ENCODE measurements at regions not wholly inside any gene's neighbourhood (a gene's known extent, or its start where the extent isn't known, plus 50 kb on each side); places are given as distances from the start of the nearest gene placed in this dataset.

DNA sequence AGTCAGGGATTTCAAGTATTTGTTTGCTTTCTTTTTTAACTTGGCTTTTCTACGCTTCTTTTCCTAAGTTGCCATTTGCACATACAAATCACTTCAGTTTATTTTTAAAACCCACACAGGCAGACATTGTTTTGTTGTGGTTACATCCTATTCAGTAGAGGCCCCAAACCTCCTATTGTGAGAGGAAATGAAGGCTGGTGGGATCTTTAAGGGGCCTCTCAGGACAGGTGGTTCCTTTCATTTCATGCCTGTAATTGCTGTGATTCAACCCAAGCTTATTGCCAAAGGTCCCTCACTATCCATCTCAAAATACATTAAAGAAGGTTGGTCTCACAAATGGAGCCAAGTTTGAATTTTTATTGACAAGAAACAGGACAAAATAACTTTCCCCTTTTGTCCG is 257.1 kb downstream of the ADAMTS20 start:
- H3K9me3 Mint-ChIP-seq, result peaks cover 0 to 13% (median 0%) of the 10 kb centered on the region in 5 donors
- CTCF ChIA-PET, result no interaction called here

DNA sequence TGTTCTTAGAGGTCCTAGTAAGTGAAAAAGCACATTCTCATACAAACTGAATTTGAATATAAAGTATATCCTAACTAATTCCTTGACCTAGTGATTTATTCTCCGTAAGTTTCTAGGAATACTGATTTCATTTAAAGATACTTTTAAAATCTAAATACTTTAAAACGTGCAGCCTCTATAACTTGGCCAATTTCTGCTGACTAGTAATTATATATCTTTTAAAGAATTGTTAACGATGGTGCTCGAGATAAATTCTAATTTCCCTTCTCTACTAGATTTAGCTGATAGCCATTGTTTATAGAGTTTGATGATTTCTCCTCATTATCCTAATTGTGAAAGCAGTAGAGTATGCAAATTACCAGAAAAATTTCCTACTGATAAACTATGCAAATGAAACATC is 257.9 kb downstream of the ADAMTS20 start:
- Histone ChIP-seq H3K4me1 (ENCODE audit: insufficient read depth, low read length) (no peaks in the 10 kb centered on the region), H3K27me3 (ENCODE audit: insufficient read depth, low read length, poor library complexity, severe bottlenecking) (no peaks in the 10 kb centered on the region), H3K27ac (ENCODE audit: low read depth, low read length) (no peak overlapping the region), H3K36me3 (ENCODE audit: insufficient read depth, low read length) (no peaks in the 10 kb centered on the region), H3K9me3 (ENCODE audit: low read length) (no peaks in the 10 kb centered on the region), H3K4me3 (ENCODE audit: low read length) (no peak overlapping the region)
- Mint-ChIP-seq H3K27ac (no peak overlapping the region), H3K27me3 (no peaks in the 10 kb centered on the region), H3K4me3 (no peak overlapping the region), H3K36me3 (no peaks in the 10 kb centered on the region), H3K9me3 (peaks cover 0 to 11% (median 0%) of the 10 kb centered on the region in 5 donors), H3K4me1 (no peaks in the 10 kb centered on the region)
- ChIA-PET CTCF (no interaction called here), POLR2A (no interaction called here)
- DNase-seq, result no peak

More for the DNA sequence above, 257.1 kb downstream of the ADAMTS20 start:
- Histone ChIP-seq H3K27ac (ENCODE audit: low read depth, low read length) (no peak overlapping the region), H3K27me3 (ENCODE audit: insufficient read depth, low read length, poor library complexity, severe bottlenecking) (no peaks in the 10 kb centered on the region), H3K36me3 (ENCODE audit: insufficient read depth, low read length) (no peaks in the 10 kb centered on the region), H3K9me3 (ENCODE audit: low read length) (no peaks in the 10 kb centered on the region), H3K4me1 (ENCODE audit: insufficient read depth, low read length) (no peaks in the 10 kb centered on the region), H3K4me3 (ENCODE audit: low read length) (no peak overlapping the region)
- no peak for DNase-seq
- Mint-ChIP-seq H3K4me3 (no peak overlapping the region), H3K27ac (no peak overlapping the region), H3K36me3 (no peaks in the 10 kb centered on the region), H3K4me1 (no peaks in the 10 kb centered on the region), H3K27me3 (no peaks in the 10 kb centered on the region)
- POLR2A ChIA-PET, result no interaction called here

- no peak for DNase-seq
- H3K27me3 Mint-ChIP-seq, result no peaks in the 10 kb centered on the region
- H3K4me1 ChIP-seq (ENCODE audit: insufficient read depth, low read length), result no peaks in the 10 kb centered on the region
- H3K4me3 Mint-ChIP-seq, result no peak overlapping the region
- POLR2A ChIA-PET, result no interaction called here
- H3K4me3 ChIP-seq (ENCODE audit: low read length), result no peak overlapping the region
- H3K27ac Mint-ChIP-seq, result no peak overlapping the region
- peaks cover 0 to 11% (median 0%) of the 10 kb centered on the region in 5 donors for H3K9me3 Mint-ChIP-seq
- CTCF ChIA-PET, result no interaction called here
- H3K27me3 ChIP-seq (ENCODE audit: insufficient read depth, low read length, poor library complexity, severe bottlenecking), result no peaks in the 10 kb centered on the region
- H3K4me1 Mint-ChIP-seq, result no peaks in the 10 kb centered on the region
- H3K27ac ChIP-seq (ENCODE audit: low read depth, low read length), result no peak overlapping the region
- H3K36me3 Mint-ChIP-seq, result no peaks in the 10 kb centered on the region
- H3K36me3 ChIP-seq (ENCODE audit: insufficient read depth, low read length), result no peaks in the 10 kb centered on the region
- H3K9me3 ChIP-seq (ENCODE audit: low read length), result no peaks in the 10 kb centered on the region
Observed at GRCh38 chr12:43293396-43293795, 258.6 kb downstream of the ADAMTS20 start.

- H3K36me3 ChIP-seq (ENCODE audit: insufficient read depth, low read length), result no peaks in the 10 kb centered on the region
- H3K9me3 ChIP-seq (ENCODE audit: low read length), result no peaks in the 10 kb centered on the region
- no peak for DNase-seq
- H3K4me1 ChIP-seq (ENCODE audit: insufficient read depth, low read length), result no peaks in the 10 kb centered on the region
- H3K27me3 Mint-ChIP-seq, result no peaks in the 10 kb centered on the region
- H3K9me3 Mint-ChIP-seq, result peaks cover 0 to 7% (median 0%) of the 10 kb centered on the region in 5 donors
- ChIA-PET CTCF (no interaction called here), POLR2A (no interaction called here)
- H3K27me3 ChIP-seq (ENCODE audit: insufficient read depth, low read length, poor library complexity, severe bottlenecking), result no peaks in the 10 kb centered on the region
- no peak overlapping the region for H3K4me3 ChIP-seq (ENCODE audit: low read length)
- no peaks in the 10 kb centered on the region for H3K36me3 Mint-ChIP-seq
- H3K4me1 Mint-ChIP-seq, result no peaks in the 10 kb centered on the region
- no peak overlapping the region for H3K4me3 Mint-ChIP-seq
- H3K27ac ChIP-seq (ENCODE audit: low read depth, low read length), result no peak overlapping the region
- H3K27ac Mint-ChIP-seq, result no peak overlapping the region
Observed at GRCh38 chr12:43292699-43293098, 259.3 kb downstream of the ADAMTS20 start.

GRCh38 chr12:43291516-43291915 is 260.5 kb downstream of the ADAMTS20 start:
- no peak overlapping the region for H3K4me3 ChIP-seq (ENCODE audit: low read length)
- H3K9me3 ChIP-seq (ENCODE audit: low read length), result no peaks in the 10 kb centered on the region
- Mint-ChIP-seq H3K27me3 (no peaks in the 10 kb centered on the region), H3K36me3 (no peaks in the 10 kb centered on the region), H3K4me3 (no peak overlapping the region), H3K4me1 (no peaks in the 10 kb centered on the region), H3K27ac (no peak overlapping the region), H3K9me3 (peaks cover 0 to 6% (median 0%) of the 10 kb centered on the region in 5 donors)
- ChIA-PET POLR2A (no interaction called here), CTCF (no interaction called here)
- H3K4me1 ChIP-seq (ENCODE audit: insufficient read depth, low read length), result no peaks in the 10 kb centered on the region
- H3K36me3 ChIP-seq (ENCODE audit: insufficient read depth, low read length), result no peaks in the 10 kb centered on the region
- DNase-seq, result no peak
- no peaks in the 10 kb centered on the region for H3K27me3 ChIP-seq (ENCODE audit: insufficient read depth, low read length, poor library complexity, severe bottlenecking)
- no peak overlapping the region for H3K27ac ChIP-seq (ENCODE audit: low read depth, low read length)

- DNase-seq, result no peak
- H3K9me3 Mint-ChIP-seq, result peaks cover 0 to 6% (median 0%) of the 10 kb centered on the region in 5 donors
- Histone ChIP-seq H3K36me3 (ENCODE audit: insufficient read depth, low read length) (no peaks in the 10 kb centered on the region), H3K4me3 (ENCODE audit: low read length) (no peak overlapping the region), H3K27ac (ENCODE audit: low read depth, low read length) (no peak overlapping the region), H3K27me3 (ENCODE audit: insufficient read depth, low read length, poor library complexity, severe bottlenecking) (no peaks in the 10 kb centered on the region), H3K4me1 (ENCODE audit: insufficient read depth, low read length) (no peaks in the 10 kb centered on the region), H3K9me3 (ENCODE audit: low read length) (no peaks in the 10 kb centered on the region)
- H3K27ac Mint-ChIP-seq, result no peak overlapping the region
- POLR2A ChIA-PET, result no interaction called here
- H3K36me3 Mint-ChIP-seq, result no peaks in the 10 kb centered on the region
- CTCF ChIA-PET, result no interaction called here
- no peaks in the 10 kb centered on the region for H3K4me1 Mint-ChIP-seq
- no peak overlapping the region for H3K4me3 Mint-ChIP-seq
- no peaks in the 10 kb centered on the region for H3K27me3 Mint-ChIP-seq
Observed at GRCh38 chr12:43290836-43291235, 261.2 kb downstream of the ADAMTS20 start.

DNA sequence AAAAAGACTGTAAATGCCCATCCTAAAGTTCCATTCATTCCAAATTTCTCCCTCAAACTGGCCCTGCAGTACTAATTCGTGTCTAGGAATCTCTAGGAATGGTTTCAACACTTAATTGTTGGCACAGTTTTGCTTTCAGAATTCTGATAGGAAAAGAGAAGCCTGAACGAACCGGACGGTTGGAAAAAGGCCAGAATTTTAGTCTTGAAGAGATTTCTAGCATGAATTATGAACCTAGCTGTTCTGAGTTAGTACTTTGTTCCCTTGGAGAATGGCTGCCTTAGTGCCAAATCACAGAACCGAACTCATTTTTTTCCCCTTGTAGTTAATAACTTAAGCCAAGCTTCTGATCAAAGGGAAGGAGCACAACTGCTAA is 262.6 kb downstream of the ADAMTS20 start:
- no peak overlapping the region for H3K27ac ChIP-seq (ENCODE audit: low read depth, low read length)
- Mint-ChIP-seq H3K27ac (no peak overlapping the region), H3K27me3 (no peaks in the 10 kb centered on the region), H3K9me3 (peaks cover 0 to 8% (median 0%) of the 10 kb centered on the region in 5 donors), H3K4me3 (no peak overlapping the region), H3K36me3 (no peaks in the 10 kb centered on the region), H3K4me1 (no peaks in the 10 kb centered on the region)
- no peak overlapping the region for H3K4me3 ChIP-seq (ENCODE audit: low read length)
- DNase-seq, result no peak
- ChIA-PET CTCF (no interaction called here), POLR2A (no interaction called here)
- no peaks in the 10 kb centered on the region for H3K36me3 ChIP-seq (ENCODE audit: insufficient read depth, low read length)
- no peaks in the 10 kb centered on the region for H3K9me3 ChIP-seq (ENCODE audit: low read length)
- no peaks in the 10 kb centered on the region for H3K27me3 ChIP-seq (ENCODE audit: insufficient read depth, low read length, poor library complexity, severe bottlenecking)
- H3K4me1 ChIP-seq (ENCODE audit: insufficient read depth, low read length), result no peaks in the 10 kb centered on the region

- Mint-ChIP-seq H3K4me1 (no peaks in the 10 kb centered on the region), H3K27me3 (no peaks in the 10 kb centered on the region), H3K27ac (no peak overlapping the region), H3K4me3 (no peak overlapping the region), H3K36me3 (no peaks in the 10 kb centered on the region), H3K9me3 (peaks cover 0 to 8% (median 0%) of the 10 kb centered on the region in 5 donors)
- DNase-seq, result no peak
- POLR2A ChIA-PET, result no interaction called here
- no peak overlapping the region for H3K27ac ChIP-seq (ENCODE audit: low read depth, low read length)
- H3K4me3 ChIP-seq (ENCODE audit: low read length), result no peak overlapping the region
- H3K36me3 ChIP-seq (ENCODE audit: insufficient read depth, low read length), result no peaks in the 10 kb centered on the region
- CTCF ChIA-PET, result no interaction called here
- no peaks in the 10 kb centered on the region for H3K9me3 ChIP-seq (ENCODE audit: low read length)
- H3K27me3 ChIP-seq (ENCODE audit: insufficient read depth, low read length, poor library complexity, severe bottlenecking), result no peaks in the 10 kb centered on the region
- H3K4me1 ChIP-seq (ENCODE audit: insufficient read depth, low read length), result no peaks in the 10 kb centered on the region
Observed at GRCh38 chr12:43288671-43289425, 263.2 kb downstream of the ADAMTS20 start.
